ENCODE measurements at regions not wholly inside any gene's neighbourhood (a gene's known extent, or its start where the extent isn't known, plus 50 kb on each side); places are given as distances from the start of the nearest gene placed in this dataset.

GRCh38 chr5:93069276-93069675 lies 511.7 kb downstream of the NR2F1-AS1 start:
- TF ChIP-seq, protein P1, sequence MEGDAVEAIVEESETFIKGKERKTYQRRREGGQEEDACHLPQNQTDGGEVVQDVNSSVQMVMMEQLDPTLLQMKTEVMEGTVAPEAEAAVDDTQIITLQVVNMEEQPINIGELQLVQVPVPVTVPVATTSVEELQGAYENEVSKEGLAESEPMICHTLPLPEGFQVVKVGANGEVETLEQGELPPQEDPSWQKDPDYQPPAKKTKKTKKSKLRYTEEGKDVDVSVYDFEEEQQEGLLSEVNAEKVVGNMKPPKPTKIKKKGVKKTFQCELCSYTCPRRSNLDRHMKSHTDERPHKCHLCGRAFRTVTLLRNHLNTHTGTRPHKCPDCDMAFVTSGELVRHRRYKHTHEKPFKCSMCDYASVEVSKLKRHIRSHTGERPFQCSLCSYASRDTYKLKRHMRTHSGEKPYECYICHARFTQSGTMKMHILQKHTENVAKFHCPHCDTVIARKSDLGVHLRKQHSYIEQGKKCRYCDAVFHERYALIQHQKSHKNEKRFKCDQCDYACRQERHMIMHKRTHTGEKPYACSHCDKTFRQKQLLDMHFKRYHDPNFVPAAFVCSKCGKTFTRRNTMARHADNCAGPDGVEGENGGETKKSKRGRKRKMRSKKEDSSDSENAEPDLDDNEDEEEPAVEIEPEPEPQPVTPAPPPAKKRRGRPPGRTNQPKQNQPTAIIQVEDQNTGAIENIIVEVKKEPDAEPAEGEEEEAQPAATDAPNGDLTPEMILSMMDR (IDR thresholded peaks at IDR 0.05; ENCODE audit: extremely low read depth, missing control alignments) = no peak
- DNase-seq (ENCODE audit: low spot score) = no peak

DNA sequence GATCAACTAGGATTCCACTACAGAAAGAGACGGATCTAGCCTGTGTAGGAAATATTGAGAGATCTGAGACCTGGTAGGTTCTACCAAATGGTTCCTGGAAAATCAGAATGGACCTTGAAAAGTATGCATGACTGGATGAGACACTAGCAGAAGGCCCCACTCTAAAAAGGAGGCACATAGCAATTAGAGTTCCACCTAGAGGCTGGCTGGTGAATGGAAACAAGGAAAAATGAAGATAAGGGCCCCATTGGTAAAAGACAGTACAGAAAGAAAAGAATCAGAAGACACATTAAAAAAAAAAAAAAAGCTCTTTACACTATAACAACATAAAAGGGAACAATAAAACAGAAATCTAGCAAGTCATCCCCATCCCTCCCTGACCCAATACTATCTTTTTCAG lies 518.5 kb downstream of the NR2F1-AS1 start:
- no peak for DNase-seq (ENCODE audit: low spot score)
- TF ChIP-seq, protein P1 (IDR thresholded peaks at IDR 0.05; ENCODE audit: extremely low read depth, missing control alignments) = peak; percentile 20

GRCh38 chr5:93058309-93058708 lies 522.7 kb downstream of the NR2F1-AS1 start:
- TF ChIP-seq, protein P1 (IDR thresholded peaks at IDR 0.05; ENCODE audit: extremely low read depth, missing control alignments) = no peak
- no peak for DNase-seq (ENCODE audit: low spot score)

DNA sequence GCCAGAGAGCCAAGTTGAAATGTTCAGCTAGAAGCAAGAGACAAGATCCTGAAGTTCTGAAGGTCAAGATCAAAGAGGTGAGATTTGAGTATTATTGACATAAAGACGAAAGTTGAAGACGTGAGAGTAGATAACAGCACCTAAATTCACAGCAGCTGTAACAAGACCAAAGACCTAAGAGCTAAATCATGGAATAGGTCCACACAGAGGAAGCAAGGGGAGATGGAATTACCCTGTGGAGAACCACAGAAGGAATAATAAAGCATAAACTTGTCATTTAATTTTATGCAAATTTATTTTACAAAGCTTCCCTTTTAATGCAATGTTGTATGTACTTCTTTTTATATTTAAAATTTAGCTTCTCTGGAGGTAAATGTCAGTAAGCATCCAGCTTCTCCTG lies 523.7 kb downstream of the NR2F1-AS1 start:
- no peak for DNase-seq (ENCODE audit: low spot score)
- TF ChIP-seq, protein P1 (IDR thresholded peaks at IDR 0.05; ENCODE audit: extremely low read depth, missing control alignments) = no peak

- TF ChIP-seq, protein P1 (IDR thresholded peaks at IDR 0.05; ENCODE audit: extremely low read depth, missing control alignments) = no peak
- no peak for DNase-seq (ENCODE audit: low spot score)
These were observed 525.0 kb downstream of the NR2F1-AS1 start for GRCh38 chr5:93055971-93056370.

DNA sequence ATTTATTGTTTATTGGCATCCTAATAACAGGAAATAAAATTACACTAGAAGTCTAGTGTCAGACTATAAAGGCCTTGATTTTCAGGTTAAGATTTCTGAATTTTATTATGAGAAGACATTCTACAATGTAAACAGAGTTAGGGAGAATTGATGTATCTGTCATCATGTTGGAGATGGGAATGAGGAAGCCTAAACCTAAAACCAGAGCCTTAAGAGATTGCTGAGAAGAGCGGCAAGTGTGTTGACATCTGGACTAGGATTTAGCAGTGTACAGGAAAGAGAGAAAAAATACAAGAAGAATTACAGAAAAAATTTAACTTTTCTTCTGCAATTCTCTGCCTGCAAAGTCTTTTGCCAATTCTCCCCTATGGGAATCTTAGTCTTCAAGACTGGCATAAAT lies 525.5 kb downstream of the NR2F1-AS1 start:
- TF ChIP-seq, protein P1 (IDR thresholded peaks at IDR 0.05; ENCODE audit: extremely low read depth, missing control alignments) = no peak
- DNase-seq (ENCODE audit: low spot score) = no peak

DNA sequence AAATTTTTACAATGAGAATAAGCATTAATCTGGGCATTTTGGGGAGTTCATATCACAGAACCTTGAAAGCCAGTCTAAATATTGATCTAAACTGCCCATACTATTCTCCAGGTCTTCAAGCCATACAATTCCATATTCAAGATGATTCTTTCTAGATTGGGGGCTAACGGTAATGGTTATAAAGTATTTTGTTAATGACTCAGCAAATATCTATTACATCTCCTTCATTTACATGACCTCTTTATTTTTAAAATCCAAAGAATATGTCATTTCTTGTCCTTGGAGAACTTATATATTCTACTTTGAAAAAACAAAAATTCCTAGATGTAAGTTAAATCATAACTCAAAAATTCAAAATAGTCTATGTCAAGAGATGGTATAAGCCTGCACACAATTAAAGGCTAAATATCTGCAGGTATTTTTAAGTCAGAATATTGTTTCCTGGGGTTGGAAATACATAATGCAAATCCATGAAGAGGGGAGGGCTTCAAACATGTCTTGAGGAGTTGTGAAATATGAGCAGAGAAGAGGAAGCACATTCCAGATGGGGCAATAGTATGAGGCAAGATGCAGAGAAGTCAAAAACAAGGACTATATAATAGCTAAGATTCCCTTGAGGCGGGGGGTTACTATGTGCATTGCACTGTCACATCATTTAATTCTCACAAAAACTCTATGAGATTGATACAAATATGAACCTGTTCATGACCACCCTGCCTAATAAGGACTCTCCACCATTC lies 526.4 kb downstream of the NR2F1-AS1 start:
- no peak for DNase-seq (ENCODE audit: low spot score)
- TF ChIP-seq, protein P1 (IDR thresholded peaks at IDR 0.05; ENCODE audit: extremely low read depth, missing control alignments) = no peak

Data from GM20000 (cell line).